ENCODE measurements at regions not wholly inside any gene's neighbourhood (a gene's known extent, or its start where the extent isn't known, plus 50 kb on each side); places are given as distances from the start of the nearest gene placed in this dataset.

- no peaks in the 10 kb centered on the region for H3K27me3 ChIP-seq (ENCODE audit: insufficient read depth, low read length, poor library complexity, severe bottlenecking)
- H3K9me3 ChIP-seq (ENCODE audit: insufficient read depth, low read depth, low read length) = no peaks in the 10 kb centered on the region
- H2AFZ ChIP-seq (ENCODE audit: low read length) = no peak overlapping the region
- no peak for TF ChIP-seq EZH2phosphoT487 (IDR thresholded peaks at IDR 0.05; ENCODE audit: borderline replicate concordance)
- no peak for TF ChIP-seq CTCF (conservative IDR thresholded peaks at IDR 0.05; ENCODE audit: low read length)
- no peak overlapping the region for H3K9ac ChIP-seq (ENCODE audit: low read depth, low read length, poor library complexity, severe bottlenecking)
- no peaks in the 10 kb centered on the region for H3K79me2 ChIP-seq (ENCODE audit: insufficient read depth, low read length)
- H3K36me3 ChIP-seq (ENCODE audit: insufficient read depth, low read length) = no peaks in the 10 kb centered on the region
- no peaks in the 10 kb centered on the region for H3F3A ChIP-seq (ENCODE audit: low read depth)
- H3K9me2 ChIP-seq (replicated peaks; ENCODE audit: low read depth, low read length) = no peaks in the 10 kb centered on the region
- H4K20me1 ChIP-seq (ENCODE audit: insufficient read depth, low read length, poor library complexity, severe bottlenecking) = no peaks in the 10 kb centered on the region
- H3K4me1 ChIP-seq (ENCODE audit: insufficient read depth, low read length, poor library complexity, severe bottlenecking) = no peaks in the 10 kb centered on the region
- H3K4me3 ChIP-seq (ENCODE audit: low read length, poor library complexity, severe bottlenecking) = no peak overlapping the region
- no peak overlapping the region for H3K4me2 ChIP-seq (ENCODE audit: low read depth, low read length, poor library complexity, severe bottlenecking)
Measured at GRCh38 chr15:98431171-98431570, 217.2 kb upstream of the IGF1R start.

DNA sequence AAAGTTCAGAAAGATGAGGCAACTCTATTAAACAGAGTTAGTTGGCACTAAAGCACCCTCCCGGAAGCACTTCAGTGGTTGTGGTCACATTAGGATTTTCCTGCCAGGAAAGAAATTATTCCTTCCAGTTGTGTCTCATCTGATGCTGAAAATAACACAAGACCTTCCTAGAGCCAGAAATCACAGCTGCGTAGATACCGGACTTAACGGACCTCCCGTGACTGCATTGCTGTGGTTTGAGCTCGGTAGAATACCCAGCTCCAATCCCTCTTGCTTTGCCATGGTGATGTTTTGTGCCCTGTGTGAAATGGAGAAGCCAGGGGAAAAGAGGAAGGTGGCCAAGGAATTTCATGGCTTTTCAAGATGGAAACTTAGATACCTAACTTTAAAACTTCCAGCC lies 215.0 kb upstream of the IGF1R start:
- no peak overlapping the region for H3K4me3 ChIP-seq (ENCODE audit: low read length, poor library complexity, severe bottlenecking)
- H4K20me1 ChIP-seq (ENCODE audit: insufficient read depth, low read length, poor library complexity, severe bottlenecking) = no peaks in the 10 kb centered on the region
- no peaks in the 10 kb centered on the region for H3K27me3 ChIP-seq (ENCODE audit: insufficient read depth, low read length, poor library complexity, severe bottlenecking)
- no peak overlapping the region for H2AFZ ChIP-seq (ENCODE audit: low read length)
- no peaks in the 10 kb centered on the region for H3K79me2 ChIP-seq (ENCODE audit: insufficient read depth, low read length)
- no peak overlapping the region for H3K9ac ChIP-seq (ENCODE audit: low read depth, low read length, poor library complexity, severe bottlenecking)
- TF ChIP-seq EZH2phosphoT487 (IDR thresholded peaks at IDR 0.05; ENCODE audit: borderline replicate concordance) = no peak
- no peak for TF ChIP-seq CTCF (conservative IDR thresholded peaks at IDR 0.05; ENCODE audit: low read length)
- H3K4me1 ChIP-seq (ENCODE audit: insufficient read depth, low read length, poor library complexity, severe bottlenecking) = no peaks in the 10 kb centered on the region
- H3K9me3 ChIP-seq (ENCODE audit: insufficient read depth, low read depth, low read length) = no peaks in the 10 kb centered on the region
- no peak overlapping the region for H3K4me2 ChIP-seq (ENCODE audit: low read depth, low read length, poor library complexity, severe bottlenecking)
- no peaks in the 10 kb centered on the region for H3K36me3 ChIP-seq (ENCODE audit: insufficient read depth, low read length)
- H3F3A ChIP-seq (ENCODE audit: low read depth) = no peaks in the 10 kb centered on the region
- H3K9me2 ChIP-seq (replicated peaks; ENCODE audit: low read depth, low read length) = no peaks in the 10 kb centered on the region

GRCh38 chr15:98433856-98434255 lies 214.5 kb upstream of the IGF1R start:
- Histone ChIP-seq H4K20me1 (ENCODE audit: insufficient read depth, low read length, poor library complexity, severe bottlenecking) (no peaks in the 10 kb centered on the region), H3K9me3 (ENCODE audit: insufficient read depth, low read depth, low read length) (no peaks in the 10 kb centered on the region), H3F3A (ENCODE audit: low read depth) (no peaks in the 10 kb centered on the region), H3K79me2 (ENCODE audit: insufficient read depth, low read length) (no peaks in the 10 kb centered on the region), H3K9me2 (replicated peaks; ENCODE audit: low read depth, low read length) (no peaks in the 10 kb centered on the region), H2AFZ (ENCODE audit: low read length) (no peak overlapping the region), H3K4me2 (ENCODE audit: low read depth, low read length, poor library complexity, severe bottlenecking) (no peak overlapping the region), H3K4me1 (ENCODE audit: insufficient read depth, low read length, poor library complexity, severe bottlenecking) (no peaks in the 10 kb centered on the region), H3K4me3 (ENCODE audit: low read length, poor library complexity, severe bottlenecking) (no peak overlapping the region), H3K27me3 (ENCODE audit: insufficient read depth, low read length, poor library complexity, severe bottlenecking) (no peaks in the 10 kb centered on the region), H3K36me3 (ENCODE audit: insufficient read depth, low read length) (no peaks in the 10 kb centered on the region), H3K9ac (ENCODE audit: low read depth, low read length, poor library complexity, severe bottlenecking) (no peak overlapping the region)
- TF ChIP-seq CTCF (conservative IDR thresholded peaks at IDR 0.05; ENCODE audit: low read length) = no peak
- TF ChIP-seq EZH2phosphoT487 (IDR thresholded peaks at IDR 0.05; ENCODE audit: borderline replicate concordance) = no peak

Data from Loucy (cell line).